Stimulated activated memory B cell treated with anti-CD40 and anti-IgM and Interleukin-4, amounts not matched to agents 10 μg/mL and 1 μg/mL and 100 μg/mL, for 72 hours (primary cell): ENCODE measurements at regions not wholly inside any gene's neighbourhood (a gene's known extent, or its start where the extent isn't known, plus 50 kb on each side); places are given as distances from the start of the nearest gene placed in this dataset.

Experiments
- ATAC-seq: fragments of 150-1000 bp; cut with Tn5 transposase; 2 replicates; pipeline ENCODE4 v1.10.0; 2021
- H3K27ac Mint-ChIP-seq: one replicate; pipeline ENCODE4 v1.8.0; 2022; ENCODE audit warnings: mild to moderate bottlenecking, mixed read lengths
- H3K27me3 Mint-ChIP-seq: one replicate; pipeline ENCODE4 v1.8.0; 2022; ENCODE audit warnings: mixed read lengths
- H3K36me3 Mint-ChIP-seq: one replicate; pipeline ENCODE4 v1.8.0; 2022; ENCODE audit warnings: mixed read lengths
- H3K4me1 Mint-ChIP-seq: one replicate; pipeline ENCODE4 v1.8.0; 2022; ENCODE audit warnings: mixed read lengths
- H3K4me3 Mint-ChIP-seq: one replicate; pipeline ENCODE4 v1.8.0; 2022; ENCODE audit warnings: mild to moderate bottlenecking, moderate library complexity, mixed read lengths
- H3K9me3 Mint-ChIP-seq: one replicate; pipeline ENCODE4 v1.8.0; 2022; ENCODE audit warnings: mixed read lengths

DNA sequence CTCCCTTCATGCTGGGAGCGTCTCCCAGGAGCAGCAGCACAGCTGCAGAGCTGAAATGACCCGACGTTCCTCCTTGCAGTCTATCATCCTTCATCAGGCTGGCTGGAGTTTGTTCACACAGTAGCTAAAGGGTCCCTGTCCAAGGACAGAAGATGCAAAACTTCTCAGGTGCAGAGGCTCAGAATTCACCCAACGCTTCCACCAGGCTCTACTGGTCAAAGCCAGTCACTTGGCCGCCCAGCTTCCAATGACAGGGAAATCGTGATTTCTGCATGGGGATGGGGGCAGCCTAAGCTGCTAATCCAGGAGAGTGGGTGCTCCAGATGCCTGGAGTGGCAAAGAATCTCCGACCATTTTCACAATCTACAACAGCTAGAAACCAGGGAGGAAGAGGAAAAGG is 97.0 kb upstream of the SALL3 start:
- no peaks in the 10 kb centered on the region for H3K4me1 Mint-ChIP-seq
- peaks cover 11% of the 10 kb centered on the region for H3K36me3 Mint-ChIP-seq
- peaks cover 19% of the 10 kb centered on the region for H3K27me3 Mint-ChIP-seq
- no peak for ATAC-seq
- no peak overlapping the region for H3K27ac Mint-ChIP-seq
- H3K9me3 Mint-ChIP-seq: peaks cover 24% of the 10 kb centered on the region
- no peak overlapping the region for H3K4me3 Mint-ChIP-seq

GRCh38 chr18:78883501-78883900 is 96.1 kb upstream of the SALL3 start:
- H3K27ac Mint-ChIP-seq: no peak overlapping the region
- no peaks in the 10 kb centered on the region for H3K4me1 Mint-ChIP-seq
- H3K9me3 Mint-ChIP-seq: peaks cover 24% of the 10 kb centered on the region
- peaks cover 15% of the 10 kb centered on the region for H3K27me3 Mint-ChIP-seq
- H3K36me3 Mint-ChIP-seq: peaks cover 11% of the 10 kb centered on the region
- H3K4me3 Mint-ChIP-seq: no peak overlapping the region
- no peak for ATAC-seq

GRCh38 chr18:78884502-78884901 is 95.1 kb upstream of the SALL3 start:
- peaks cover 10% of the 10 kb centered on the region for H3K27me3 Mint-ChIP-seq
- H3K4me1 Mint-ChIP-seq: no peaks in the 10 kb centered on the region
- H3K9me3 Mint-ChIP-seq: peaks cover 33% of the 10 kb centered on the region

GRCh38 chr18:78889250-78889649 is 90.4 kb upstream of the SALL3 start:
- no peaks in the 10 kb centered on the region for H3K27me3 Mint-ChIP-seq
- peaks cover 36% of the 10 kb centered on the region for H3K9me3 Mint-ChIP-seq
- H3K27ac Mint-ChIP-seq: no peak overlapping the region
- H3K36me3 Mint-ChIP-seq: peaks cover 11% of the 10 kb centered on the region
- H3K4me1 Mint-ChIP-seq: no peaks in the 10 kb centered on the region
- no peak overlapping the region for H3K4me3 Mint-ChIP-seq
- ATAC-seq: no peak

More at GRCh38 chr18:78884502-78884901, 95.1 kb upstream of the SALL3 start:
- H3K36me3 Mint-ChIP-seq: peaks cover 11% of the 10 kb centered on the region
- no peak overlapping the region for H3K4me3 Mint-ChIP-seq
- ATAC-seq: no peak
- no peak overlapping the region for H3K27ac Mint-ChIP-seq

GRCh38 chr18:78890388-78890787 is 89.2 kb upstream of the SALL3 start:
- Mint-ChIP-seq H3K4me1 (no peaks in the 10 kb centered on the region), H3K9me3 (peaks cover 31% of the 10 kb centered on the region), H3K36me3 (peaks cover 11% of the 10 kb centered on the region), H3K27me3 (no peaks in the 10 kb centered on the region), H3K4me3 (no peak overlapping the region), H3K27ac (no peak overlapping the region)
- no peak for ATAC-seq

GRCh38 chr18:78891185-78891762 is 88.3 kb upstream of the SALL3 start:
- Mint-ChIP-seq H3K4me1 (no peaks in the 10 kb centered on the region), H3K27ac (no peak overlapping the region), H3K27me3 (no peaks in the 10 kb centered on the region), H3K9me3 (peaks cover 25% of the 10 kb centered on the region), H3K36me3 (peaks cover 11% of the 10 kb centered on the region), H3K4me3 (no peak overlapping the region)
- no peak for ATAC-seq

DNA sequence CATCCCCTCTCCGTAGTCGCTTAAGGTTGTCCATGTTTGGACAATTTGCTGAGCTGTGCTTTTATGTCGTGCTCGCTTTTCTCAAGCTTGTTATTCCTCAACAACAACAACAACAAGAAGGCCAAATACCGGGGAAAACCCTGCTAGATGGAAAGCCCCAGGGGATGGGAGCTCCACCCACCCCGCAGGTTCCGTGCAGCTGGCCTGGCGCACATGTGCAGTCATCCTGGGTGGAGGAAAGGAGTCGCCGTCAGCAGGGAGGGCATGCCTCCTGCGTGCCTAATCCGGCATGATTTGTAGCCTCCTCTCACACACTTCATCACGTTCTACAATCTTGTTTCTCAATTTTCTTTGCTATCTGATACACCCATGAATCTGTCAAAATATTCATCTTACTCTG is 87.4 kb upstream of the SALL3 start:
- no peaks in the 10 kb centered on the region for H3K27me3 Mint-ChIP-seq
- peaks cover 17% of the 10 kb centered on the region for H3K9me3 Mint-ChIP-seq
- no peak overlapping the region for H3K27ac Mint-ChIP-seq
- H3K36me3 Mint-ChIP-seq: peaks cover 4% of the 10 kb centered on the region
- H3K4me1 Mint-ChIP-seq: no peaks in the 10 kb centered on the region
- no peak overlapping the region for H3K4me3 Mint-ChIP-seq
- ATAC-seq: no peak

DNA sequence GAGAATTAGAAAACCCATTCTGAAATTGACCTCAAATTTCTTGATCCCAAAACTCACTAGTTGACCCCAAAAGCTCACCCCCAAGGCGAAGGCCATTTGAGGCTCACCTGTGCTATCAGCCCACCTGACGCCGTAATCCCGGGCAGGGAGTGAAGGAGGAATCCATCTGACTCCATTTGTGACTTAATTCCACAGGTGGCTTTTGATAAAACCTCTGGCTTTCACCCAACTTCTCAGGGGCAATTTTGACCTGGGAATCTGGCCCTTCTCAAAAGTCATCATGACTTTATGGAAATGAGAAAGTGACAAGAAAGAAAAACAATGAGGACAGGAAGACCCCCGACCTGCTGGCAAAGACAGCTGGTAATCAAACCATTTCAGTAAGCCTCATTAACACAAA is 86.9 kb upstream of the SALL3 start:
- ATAC-seq: no peak
- Mint-ChIP-seq H3K9me3 (peaks cover 14% of the 10 kb centered on the region), H3K4me1 (no peaks in the 10 kb centered on the region), H3K27ac (no peak overlapping the region), H3K4me3 (no peak overlapping the region), H3K36me3 (no peaks in the 10 kb centered on the region), H3K27me3 (no peaks in the 10 kb centered on the region)

- H3K27me3 Mint-ChIP-seq: no peaks in the 10 kb centered on the region
- H3K27ac Mint-ChIP-seq: no peak overlapping the region
- no peaks in the 10 kb centered on the region for H3K4me1 Mint-ChIP-seq
- H3K36me3 Mint-ChIP-seq: no peaks in the 10 kb centered on the region
- no peak overlapping the region for H3K4me3 Mint-ChIP-seq
- no peak for ATAC-seq
- peaks cover 14% of the 10 kb centered on the region for H3K9me3 Mint-ChIP-seq
These were observed 86.2 kb upstream of the SALL3 start for GRCh38 chr18:78893281-78894032.

GRCh38 chr18:78894033-78894305 is 85.6 kb upstream of the SALL3 start:
- no peak overlapping the region for H3K4me3 Mint-ChIP-seq
- no peaks in the 10 kb centered on the region for H3K4me1 Mint-ChIP-seq
- no peak overlapping the region for H3K27ac Mint-ChIP-seq
- H3K36me3 Mint-ChIP-seq: no peaks in the 10 kb centered on the region
- H3K27me3 Mint-ChIP-seq: no peaks in the 10 kb centered on the region
- H3K9me3 Mint-ChIP-seq: peaks cover 9% of the 10 kb centered on the region
- no peak for ATAC-seq

- peaks cover 4% of the 10 kb centered on the region for H3K9me3 Mint-ChIP-seq
- no peak for ATAC-seq
- no peak overlapping the region for H3K27ac Mint-ChIP-seq
- H3K27me3 Mint-ChIP-seq: no peaks in the 10 kb centered on the region
- H3K36me3 Mint-ChIP-seq: no peaks in the 10 kb centered on the region
- no peak overlapping the region for H3K4me3 Mint-ChIP-seq
- H3K4me1 Mint-ChIP-seq: no peaks in the 10 kb centered on the region
These were observed 84.2 kb upstream of the SALL3 start for GRCh38 chr18:78895207-78896001.

- no peak for ATAC-seq
- Mint-ChIP-seq H3K4me3 (no peak overlapping the region), H3K27me3 (no peaks in the 10 kb centered on the region), H3K36me3 (no peaks in the 10 kb centered on the region), H3K27ac (no peak overlapping the region), H3K4me1 (no peaks in the 10 kb centered on the region), H3K9me3 (no peaks in the 10 kb centered on the region)
These were observed 83.3 kb upstream of the SALL3 start for GRCh38 chr18:78896111-78896905.

GRCh38 chr18:78898066-78898465 is 81.6 kb upstream of the SALL3 start:
- ATAC-seq: no peak
- Mint-ChIP-seq H3K36me3 (no peaks in the 10 kb centered on the region), H3K27ac (no peak overlapping the region), H3K27me3 (peaks cover 13% of the 10 kb centered on the region), H3K4me3 (no peak overlapping the region), H3K9me3 (no peaks in the 10 kb centered on the region), H3K4me1 (no peaks in the 10 kb centered on the region)

- Mint-ChIP-seq H3K4me3 (no peak overlapping the region), H3K4me1 (no peaks in the 10 kb centered on the region), H3K27ac (no peak overlapping the region), H3K9me3 (no peaks in the 10 kb centered on the region), H3K36me3 (no peaks in the 10 kb centered on the region), H3K27me3 (peaks cover 13% of the 10 kb centered on the region)
- ATAC-seq: no peak
These were observed 81.0 kb upstream of the SALL3 start for GRCh38 chr18:78898635-78899034.

- Mint-ChIP-seq H3K27ac (no peak overlapping the region), H3K9me3 (no peaks in the 10 kb centered on the region), H3K4me1 (no peaks in the 10 kb centered on the region), H3K4me3 (no peak overlapping the region), H3K27me3 (peaks cover 13% of the 10 kb centered on the region), H3K36me3 (no peaks in the 10 kb centered on the region)
- ATAC-seq: no peak
These were observed 80.4 kb upstream of the SALL3 start for GRCh38 chr18:78899241-78899640.
